Activated naive CD4-positive, alpha-beta T cell treated with anti-CD3 and anti-CD28 coated beads, Interleukin-2, amount 50 U/mL, for 24 hours (primary cell): ENCODE measurements at regions not wholly inside any gene's neighbourhood (a gene's known extent, or its start where the extent isn't known, plus 50 kb on each side); places are given as distances from the start of the nearest gene placed in this dataset.
"Not testable (repeated sequence)": the region's sequence is repeated elsewhere in the genome, so short reads cannot be mapped to it uniquely, and the experiment has no call there.

ENCODE experiments used
- H3K27ac Mint-ChIP-seq: one replicate; pipeline ENCODE4 v1.8.0; 2021; ENCODE audit warnings: mild to moderate bottlenecking, mixed read lengths
- H3K27me3 Mint-ChIP-seq: one replicate; pipeline ENCODE4 v1.8.0; 2021; ENCODE audit warnings: mixed read lengths
- H3K36me3 Mint-ChIP-seq: one replicate; pipeline ENCODE4 v1.8.0; 2021; ENCODE audit warnings: mixed read lengths
- H3K4me1 Mint-ChIP-seq: one replicate; pipeline ENCODE4 v1.8.0; 2021; ENCODE audit warnings: mixed read lengths
- H3K4me3 Mint-ChIP-seq: one replicate; pipeline ENCODE4 v1.8.0; 2021; ENCODE audit warnings: mild to moderate bottlenecking, mixed read lengths
- H3K9me3 Mint-ChIP-seq: one replicate; pipeline ENCODE4 v1.8.0; 2021; ENCODE audit warnings: mixed read lengths

- Mint-ChIP-seq H3K27ac (no peak overlapping the region), H3K9me3 (no peaks in the 10 kb centered on the region), H3K27me3 (no peaks in the 10 kb centered on the region), H3K4me3 (no peak overlapping the region), H3K36me3 (peaks cover 3% of the 10 kb centered on the region), H3K4me1 (no peaks in the 10 kb centered on the region)
Measured at GRCh38 chrX:42832764-42833549, 55.0 kb upstream of the PPP1R2C start.

- H3K4me1 Mint-ChIP-seq, H3K36me3 Mint-ChIP-seq, H3K4me3 Mint-ChIP-seq, H3K9me3 Mint-ChIP-seq, H3K27ac Mint-ChIP-seq, H3K27me3 Mint-ChIP-seq: not testable (repeated sequence)
Measured at GRCh38 chrX:42833550-42833940, 55.6 kb upstream of the PPP1R2C start.

- Mint-ChIP-seq H3K27ac (no peak overlapping the region), H3K36me3 (no peaks in the 10 kb centered on the region), H3K27me3 (no peaks in the 10 kb centered on the region), H3K4me3 (no peak overlapping the region), H3K4me1 (no peaks in the 10 kb centered on the region), H3K9me3 (no peaks in the 10 kb centered on the region)
Measured at GRCh38 chrX:42837101-42837726, 59.3 kb upstream of the PPP1R2C start.

GRCh38 chrX:42837747-42838146 lies 59.8 kb upstream of the PPP1R2C start:
- no peak overlapping the region for H3K27ac Mint-ChIP-seq
- no peaks in the 10 kb centered on the region for H3K36me3 Mint-ChIP-seq
- H3K4me1 Mint-ChIP-seq: no peaks in the 10 kb centered on the region
- H3K4me3 Mint-ChIP-seq: no peak overlapping the region
- H3K27me3 Mint-ChIP-seq: no peaks in the 10 kb centered on the region
- no peaks in the 10 kb centered on the region for H3K9me3 Mint-ChIP-seq

GRCh38 chrX:42839632-42840031 lies 61.7 kb upstream of the PPP1R2C start:
- Mint-ChIP-seq H3K27me3 (no peaks in the 10 kb centered on the region), H3K36me3 (peaks cover under 1% of the 10 kb centered on the region), H3K9me3 (no peaks in the 10 kb centered on the region), H3K27ac (no peak overlapping the region), H3K4me3 (no peak overlapping the region), H3K4me1 (no peaks in the 10 kb centered on the region)

- Mint-ChIP-seq H3K36me3 (peaks cover 5% of the 10 kb centered on the region), H3K27me3 (no peaks in the 10 kb centered on the region), H3K4me1 (no peaks in the 10 kb centered on the region), H3K27ac (no peak overlapping the region), H3K4me3 (no peak overlapping the region), H3K9me3 (peaks cover 9% of the 10 kb centered on the region)
Measured at GRCh38 chrX:42846741-42847140, 68.8 kb upstream of the PPP1R2C start.

- Mint-ChIP-seq H3K36me3 (no peaks in the 10 kb centered on the region), H3K4me1 (peaks cover 5% of the 10 kb centered on the region), H3K27me3 (no peaks in the 10 kb centered on the region), H3K4me3 (no peak overlapping the region), H3K27ac (no peak overlapping the region), H3K9me3 (no peaks in the 10 kb centered on the region)
Measured at GRCh38 chrX:42855259-42855658, 77.3 kb upstream of the PPP1R2C start.

- Mint-ChIP-seq H3K27ac (no peak overlapping the region), H3K4me1 (peaks cover 5% of the 10 kb centered on the region), H3K36me3 (no peaks in the 10 kb centered on the region), H3K4me3 (no peak overlapping the region), H3K9me3 (no peaks in the 10 kb centered on the region), H3K27me3 (no peaks in the 10 kb centered on the region)
Measured at GRCh38 chrX:42857766-42858165, 79.8 kb upstream of the PPP1R2C start.

GRCh38 chrX:42869011-42869410 lies 91.0 kb upstream of the PPP1R2C start:
- Mint-ChIP-seq H3K9me3 (no peaks in the 10 kb centered on the region), H3K27ac (no peak overlapping the region), H3K4me1 (peaks cover 7% of the 10 kb centered on the region), H3K36me3 (no peaks in the 10 kb centered on the region), H3K27me3 (no peaks in the 10 kb centered on the region), H3K4me3 (no peak overlapping the region)

- Mint-ChIP-seq H3K9me3 (no peaks in the 10 kb centered on the region), H3K4me3 (no peak overlapping the region), H3K4me1 (peaks cover 7% of the 10 kb centered on the region), H3K27ac (no peak overlapping the region), H3K27me3 (no peaks in the 10 kb centered on the region), H3K36me3 (no peaks in the 10 kb centered on the region)
Measured at GRCh38 chrX:42869659-42870476, 91.9 kb upstream of the PPP1R2C start.

GRCh38 chrX:42886519-42886918 lies 108.6 kb upstream of the PPP1R2C start:
- no peak overlapping the region for H3K4me3 Mint-ChIP-seq
- H3K27ac Mint-ChIP-seq: no peak overlapping the region

GRCh38 chrX:42900947-42901346 lies 123.0 kb upstream of the PPP1R2C start:
- Mint-ChIP-seq H3K4me3 (no peak overlapping the region), H3K36me3 (no peaks in the 10 kb centered on the region), H3K27me3 (no peaks in the 10 kb centered on the region), H3K4me1 (peaks cover 11% of the 10 kb centered on the region), H3K9me3 (no peaks in the 10 kb centered on the region), H3K27ac (no peak overlapping the region)

More at GRCh38 chrX:42886519-42886918, 108.6 kb upstream of the PPP1R2C start:
- no peaks in the 10 kb centered on the region for H3K9me3 Mint-ChIP-seq
- H3K36me3 Mint-ChIP-seq: peaks cover 2% of the 10 kb centered on the region
- peaks cover 1% of the 10 kb centered on the region for H3K27me3 Mint-ChIP-seq
- H3K4me1 Mint-ChIP-seq: no peaks in the 10 kb centered on the region

GRCh38 chrX:42902513-42902912 lies 124.5 kb upstream of the PPP1R2C start:
- H3K27me3 Mint-ChIP-seq: no peaks in the 10 kb centered on the region
- no peaks in the 10 kb centered on the region for H3K36me3 Mint-ChIP-seq
- no peak overlapping the region for H3K4me3 Mint-ChIP-seq
- no peaks in the 10 kb centered on the region for H3K9me3 Mint-ChIP-seq
- H3K27ac Mint-ChIP-seq: no peak overlapping the region
- peaks cover 11% of the 10 kb centered on the region for H3K4me1 Mint-ChIP-seq

GRCh38 chrX:42920752-42921151 lies 142.8 kb upstream of the PPP1R2C start:
- peaks cover 21% of the 10 kb centered on the region for H3K9me3 Mint-ChIP-seq
- H3K27me3 Mint-ChIP-seq: no peaks in the 10 kb centered on the region
- peaks cover 5% of the 10 kb centered on the region for H3K36me3 Mint-ChIP-seq
- H3K27ac Mint-ChIP-seq: no peak overlapping the region
- H3K4me1 Mint-ChIP-seq: no peaks in the 10 kb centered on the region
- H3K4me3 Mint-ChIP-seq: no peak overlapping the region

GRCh38 chrX:42930071-42930470 lies 152.1 kb upstream of the PPP1R2C start:
- no peaks in the 10 kb centered on the region for H3K36me3 Mint-ChIP-seq
- H3K4me3 Mint-ChIP-seq: no peak overlapping the region
- no peaks in the 10 kb centered on the region for H3K27me3 Mint-ChIP-seq
- no peaks in the 10 kb centered on the region for H3K9me3 Mint-ChIP-seq
- no peak overlapping the region for H3K27ac Mint-ChIP-seq
- peaks cover 22% of the 10 kb centered on the region for H3K4me1 Mint-ChIP-seq

- Mint-ChIP-seq H3K9me3 (no peaks in the 10 kb centered on the region), H3K27ac (no peak overlapping the region), H3K27me3 (no peaks in the 10 kb centered on the region), H3K4me1 (peaks cover 28% of the 10 kb centered on the region), H3K4me3 (no peak overlapping the region), H3K36me3 (no peaks in the 10 kb centered on the region)
Measured at GRCh38 chrX:42930951-42931350, 153.0 kb upstream of the PPP1R2C start.
